ENCODE measurements at regions not wholly inside any gene's neighbourhood (a gene's known extent, or its start where the extent isn't known, plus 50 kb on each side); places are given as distances from the start of the nearest gene placed in this dataset.

DNA sequence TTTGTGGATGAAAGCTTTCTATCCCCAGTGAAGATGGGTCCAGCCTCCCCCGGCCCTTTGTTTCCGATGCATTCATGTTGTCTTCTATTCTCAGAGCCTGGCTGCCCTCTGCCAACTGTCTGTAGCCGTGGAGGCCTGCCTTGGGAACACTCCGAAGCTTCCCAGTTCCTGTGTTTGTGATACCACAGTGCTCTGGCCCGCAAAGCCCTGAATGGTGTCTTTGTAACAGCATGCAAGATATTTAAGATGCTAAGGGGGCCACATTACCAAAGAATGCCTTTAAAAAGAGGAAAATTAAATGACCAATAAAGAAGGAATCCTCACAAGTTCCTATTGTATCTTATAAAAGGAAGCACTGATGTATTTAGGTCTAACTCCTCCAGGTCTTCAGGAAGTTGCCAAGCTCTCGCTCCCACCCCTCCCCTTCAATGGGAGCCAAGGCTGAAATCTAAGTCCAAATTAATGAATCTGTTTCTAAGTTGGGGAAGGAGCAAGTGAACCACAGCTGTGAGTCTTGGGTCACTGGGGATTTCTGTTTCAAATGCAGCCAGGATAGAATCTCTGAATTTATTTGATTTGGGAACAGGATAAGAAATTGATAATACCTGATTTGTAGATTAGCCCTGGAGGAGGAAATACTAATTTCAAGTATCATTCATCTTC is 596.1 kb downstream of the QKI start:
- in situ Hi-C loops (cut with MboI; ENCODE audit: low sequenced_read_pairs) (no loop called here), dilution Hi-C loops (cut with HindIII; ENCODE audit: low sequenced_read_pairs, unreplicated experiment) (no loop called here), intact Hi-C loops (cut with micrococcal nuclease) (no loop called here)
- ChIA-PET CTCF (no interaction called here), POLR2A (ENCODE audit: unreplicated experiment) (interaction anchor here (0.6 kb wide), 1 partner anchor 20 kb away, joined by 3 read pairs; no protein-coding TSS in a partner anchor)
- Histone ChIP-seq H4K5ac (ENCODE audit: low read depth, low read length) (no peak overlapping the region), H3K36me3 (ENCODE audit: control insufficient read depth, insufficient read depth, low read length) (no peaks in the 10 kb centered on the region), H3K9me1 (ENCODE audit: insufficient read depth, low read length) (no peaks in the 10 kb centered on the region), H2AK5ac (ENCODE audit: low read depth, low read length) (no peak overlapping the region), H3K4me1 (ENCODE audit: control insufficient read depth, insufficient read depth, low read length) (no peaks in the 10 kb centered on the region), H3K9ac (ENCODE audit: low read depth, low read length) (no peak overlapping the region), H3K4ac (ENCODE audit: low read depth, low read length) (no peak overlapping the region), H3K27ac (ENCODE audit: insufficient read depth, low read length) (no peak overlapping the region), H3K9me3 (ENCODE audit: control insufficient read depth, insufficient read depth, low read length) (peaks cover 11% of the 10 kb centered on the region), H4K20me1 (ENCODE audit: insufficient read depth, low read length) (no peaks in the 10 kb centered on the region), H3K18ac (ENCODE audit: low read depth, low read length) (no peak overlapping the region), H3K56ac (ENCODE audit: extremely low read depth, insufficient read depth, low read length) (no peak overlapping the region), H2BK15ac (ENCODE audit: low read depth, low read length) (no peak overlapping the region), H2AFZ (replicated peaks; ENCODE audit: low read length, poor library complexity) (no peak overlapping the region), H4K91ac (ENCODE audit: insufficient read depth, low read depth, low read length) (no peak overlapping the region), H3K4me3 (ENCODE audit: insufficient read depth, low read depth, low read length) (no peak overlapping the region), H3K79me1 (ENCODE audit: low read depth in 1 of 2, low read length in 2 of 2) (no peaks in the 10 kb centered on the region), H3K27me3 (ENCODE audit: control insufficient read depth, insufficient read depth, low read length) (no peaks in the 10 kb centered on the region), H3K23ac (ENCODE audit: low read depth, low read length) (no peak overlapping the region), H2BK120ac (ENCODE audit: low read depth, low read length) (no peak overlapping the region), H2BK20ac (ENCODE audit: low read depth, low read length) (no peak overlapping the region), H3K4me2 (ENCODE audit: low read depth, low read length) (no peak overlapping the region), H2BK5ac (ENCODE audit: low read depth, low read length, poor library complexity, severe bottlenecking) (no peak overlapping the region), H2AK9ac (replicated peaks; ENCODE audit: low read depth, low read length, poor library complexity) (no peak overlapping the region), H4K8ac (ENCODE audit: low read depth in 2 of 2, low read length in 2 of 2) (no peak overlapping the region), H3K14ac (replicated peaks; ENCODE audit: low read depth, low read length) (no peak overlapping the region)
- BruUV-seq (replicated peaks): no TSS peak
- ATAC-seq (ENCODE audit: low read depth) (no peak), DNase-seq (no peak)
- TF ChIP-seq, protein P1, sequence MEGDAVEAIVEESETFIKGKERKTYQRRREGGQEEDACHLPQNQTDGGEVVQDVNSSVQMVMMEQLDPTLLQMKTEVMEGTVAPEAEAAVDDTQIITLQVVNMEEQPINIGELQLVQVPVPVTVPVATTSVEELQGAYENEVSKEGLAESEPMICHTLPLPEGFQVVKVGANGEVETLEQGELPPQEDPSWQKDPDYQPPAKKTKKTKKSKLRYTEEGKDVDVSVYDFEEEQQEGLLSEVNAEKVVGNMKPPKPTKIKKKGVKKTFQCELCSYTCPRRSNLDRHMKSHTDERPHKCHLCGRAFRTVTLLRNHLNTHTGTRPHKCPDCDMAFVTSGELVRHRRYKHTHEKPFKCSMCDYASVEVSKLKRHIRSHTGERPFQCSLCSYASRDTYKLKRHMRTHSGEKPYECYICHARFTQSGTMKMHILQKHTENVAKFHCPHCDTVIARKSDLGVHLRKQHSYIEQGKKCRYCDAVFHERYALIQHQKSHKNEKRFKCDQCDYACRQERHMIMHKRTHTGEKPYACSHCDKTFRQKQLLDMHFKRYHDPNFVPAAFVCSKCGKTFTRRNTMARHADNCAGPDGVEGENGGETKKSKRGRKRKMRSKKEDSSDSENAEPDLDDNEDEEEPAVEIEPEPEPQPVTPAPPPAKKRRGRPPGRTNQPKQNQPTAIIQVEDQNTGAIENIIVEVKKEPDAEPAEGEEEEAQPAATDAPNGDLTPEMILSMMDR (conservative IDR thresholded peaks at IDR 0.05; ENCODE audit: low read depth, low read length): no peak
- no peak for TF ChIP-seq BHLHE40 (IDR thresholded peaks at IDR 0.05; ENCODE audit: low read depth, low read length)
- TF ChIP-seq FOS (IDR thresholded peaks at IDR 0.05; ENCODE audit: low read depth, low read length): no peak
- WGBS, 2 experiments (ENCODE audit: extremely low coverage in 2 of 2, insufficient read length in 1 of 2): 47% methylated on average over 3 of the region's 6 CpGs; no CpG with 5 or more reads in 1 of the 2 experiments

Data from IMR-90 (cell line).